Fibroblast of skin of right quadriceps (primary cell): ENCODE measurements at regions not wholly inside any gene's neighbourhood (a gene's known extent, or its start where the extent isn't known, plus 50 kb on each side); places are given as distances from the start of the nearest gene placed in this dataset.
"Not testable (repeated sequence)": the region's sequence is repeated elsewhere in the genome, so short reads cannot be mapped to it uniquely, and the experiment has no call there.

Experiments used
- DNase-seq: peaks from one replicate; pipeline ENCODE4 v3.0.0-alpha.2; 2013

DNA sequence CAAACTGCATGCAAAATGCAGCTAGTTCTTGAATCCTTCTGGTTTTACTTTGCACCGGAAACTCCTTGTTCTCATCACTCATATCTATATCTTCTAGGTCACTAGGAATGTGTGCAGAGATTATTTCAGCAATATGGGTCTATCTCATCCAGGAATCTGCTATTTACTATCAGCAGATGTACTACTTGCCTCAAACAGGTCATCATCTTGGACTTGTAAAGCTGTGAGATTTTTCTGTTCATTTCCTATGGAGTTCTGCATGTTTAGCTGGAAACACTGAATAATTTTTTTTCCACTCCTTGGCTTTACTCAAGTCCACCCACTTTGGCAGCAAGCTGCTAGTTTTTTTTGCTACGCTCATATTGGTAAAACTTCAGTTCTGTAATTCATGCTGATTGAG lies 334.8 kb downstream of the RPIA start:
- DNase-seq, result not testable (repeated sequence)

DNA sequence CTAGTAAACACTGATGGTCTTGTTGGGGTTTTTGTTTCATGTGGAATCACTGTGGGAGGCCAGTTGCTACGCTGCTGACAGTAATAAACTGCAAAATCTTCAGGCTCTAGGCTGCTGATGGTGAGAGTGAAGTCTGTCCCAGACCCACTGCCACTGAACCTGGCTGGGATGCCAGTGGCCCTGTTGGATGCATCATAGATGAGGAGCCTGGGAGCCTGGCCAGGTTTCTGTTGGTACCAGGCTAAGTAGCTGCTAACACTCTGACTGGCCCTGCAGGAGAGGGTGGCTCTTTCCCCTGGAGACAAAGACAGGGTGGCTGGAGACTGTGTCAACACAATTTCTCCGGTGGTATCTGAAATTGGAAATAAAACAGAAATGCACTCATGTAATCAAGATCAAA lies 335.6 kb downstream of the RPIA start:
- not testable (repeated sequence) for DNase-seq

DNA sequence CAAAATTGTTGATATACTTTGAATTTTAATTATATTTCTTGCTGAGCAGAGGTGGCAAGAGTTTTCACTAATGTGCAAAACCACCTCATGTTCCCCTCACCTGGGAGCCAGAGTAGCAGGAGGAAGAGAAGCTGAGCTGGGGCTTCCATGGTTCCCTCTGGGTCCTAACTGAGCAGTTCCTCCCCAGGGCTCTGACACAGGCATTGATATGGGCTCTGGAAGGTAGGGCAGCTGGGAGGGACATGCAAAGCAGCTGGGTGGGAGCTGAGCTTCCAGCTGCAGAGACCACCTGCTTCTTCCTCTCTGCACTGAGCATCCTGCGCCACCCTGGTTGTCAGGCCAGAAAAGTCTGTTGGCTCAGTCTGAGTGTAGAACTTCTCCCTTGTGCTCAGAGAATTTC lies 336.1 kb downstream of the RPIA start:
- not testable (repeated sequence) for DNase-seq

DNA sequence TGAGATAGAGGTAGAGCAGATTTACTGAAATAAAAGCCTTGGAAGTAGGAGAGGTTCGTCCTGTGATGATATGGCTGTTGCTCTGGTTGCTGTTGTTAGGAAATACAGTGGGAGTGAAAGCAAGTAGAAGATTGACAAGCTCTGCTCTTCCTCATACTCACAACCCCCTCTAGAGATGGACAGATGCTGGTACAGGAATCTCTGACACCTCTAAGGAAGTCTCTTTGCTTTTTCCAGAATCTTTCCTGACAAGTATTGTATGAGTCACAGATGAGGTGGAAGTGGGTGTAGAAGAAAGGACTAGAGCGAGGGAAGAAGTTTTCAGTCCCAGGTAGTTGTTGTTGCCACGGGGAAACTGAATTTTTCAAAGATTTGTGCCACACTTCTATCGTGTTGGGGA lies 337.8 kb downstream of the RPIA start:
- not testable (repeated sequence) for DNase-seq

DNA sequence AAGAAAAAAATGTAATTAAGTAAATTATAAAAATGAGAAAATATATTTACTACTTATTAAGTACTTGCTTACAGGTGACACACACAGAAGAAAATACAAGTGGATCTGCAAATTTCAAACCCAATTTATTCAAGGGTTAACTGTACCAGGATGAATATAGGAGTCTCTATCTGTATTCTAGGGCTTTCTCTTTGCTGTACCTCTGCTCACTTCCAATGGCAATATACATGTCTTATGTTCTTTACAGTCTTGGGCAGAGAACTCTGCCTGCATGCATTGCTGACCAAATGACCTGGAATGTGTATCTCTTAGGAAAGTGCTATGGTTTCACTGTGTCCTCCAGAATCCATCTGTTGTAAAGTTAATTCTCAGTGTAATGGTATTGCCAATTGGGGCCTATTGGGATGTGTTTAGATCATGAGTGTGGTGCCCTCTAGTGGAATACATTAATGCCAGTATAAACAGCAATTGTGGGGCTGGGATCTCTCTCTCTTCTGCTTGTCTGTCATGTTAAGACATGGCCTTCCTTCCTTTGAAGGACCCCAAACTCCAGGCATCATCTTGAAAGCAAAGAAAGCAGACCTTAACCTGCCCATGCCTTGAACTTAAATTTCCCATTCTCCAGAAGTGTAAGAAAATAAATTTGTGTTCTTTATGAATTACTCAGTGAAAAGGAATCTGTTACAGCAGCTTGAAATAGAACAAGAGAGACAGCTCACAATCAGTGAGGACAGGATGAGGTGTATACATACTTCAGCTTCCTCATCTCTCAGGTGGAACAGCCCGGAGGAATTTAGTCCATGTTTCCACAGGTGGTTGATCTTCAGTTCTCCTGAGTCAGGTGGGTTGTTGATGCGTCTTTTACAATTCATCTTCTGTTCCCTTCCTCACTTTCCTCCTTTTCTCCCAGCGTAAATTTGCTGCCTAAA lies 356.9 kb downstream of the RPIA start:
- DNase-seq, result peak; percentile 8

DNA sequence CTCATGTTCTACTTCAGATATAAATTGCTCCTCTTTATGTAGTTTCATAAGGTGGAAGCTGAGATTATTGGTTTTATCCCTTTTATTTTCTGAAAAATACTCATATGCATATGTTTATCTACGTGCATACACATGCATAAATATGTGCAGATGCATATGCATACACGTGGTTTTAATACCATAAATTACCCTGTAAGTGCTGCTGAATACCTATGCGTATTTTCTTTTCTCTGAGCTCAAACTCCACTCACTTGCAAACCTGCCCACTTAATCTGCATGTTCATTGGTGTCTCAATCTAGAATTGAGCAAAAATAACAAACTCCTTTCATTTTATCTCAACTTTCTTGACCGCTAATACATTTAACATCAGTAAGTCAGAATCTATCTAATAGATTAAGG lies 367.1 kb downstream of the RPIA start:
- DNase-seq, result not testable (repeated sequence)

DNA sequence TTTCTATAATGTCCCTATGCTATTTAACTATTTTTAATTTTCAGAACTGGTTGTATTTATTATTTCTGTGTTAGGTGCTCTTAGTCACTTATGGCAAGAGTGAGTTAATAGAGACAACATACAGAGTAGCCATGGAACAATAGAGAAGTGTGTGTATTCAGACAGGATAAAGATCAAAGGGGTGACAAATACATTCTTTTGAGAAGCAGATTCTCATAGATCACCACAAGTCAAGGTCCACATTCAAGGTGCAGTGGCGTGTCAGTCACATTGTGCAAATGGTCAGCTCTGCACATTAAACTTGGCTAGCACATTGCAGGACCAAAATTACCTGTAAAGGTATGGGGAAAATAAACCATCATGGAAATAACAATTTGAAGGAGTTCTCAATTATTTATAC lies 369.7 kb downstream of the RPIA start:
- DNase-seq, result not testable (repeated sequence)

DNA sequence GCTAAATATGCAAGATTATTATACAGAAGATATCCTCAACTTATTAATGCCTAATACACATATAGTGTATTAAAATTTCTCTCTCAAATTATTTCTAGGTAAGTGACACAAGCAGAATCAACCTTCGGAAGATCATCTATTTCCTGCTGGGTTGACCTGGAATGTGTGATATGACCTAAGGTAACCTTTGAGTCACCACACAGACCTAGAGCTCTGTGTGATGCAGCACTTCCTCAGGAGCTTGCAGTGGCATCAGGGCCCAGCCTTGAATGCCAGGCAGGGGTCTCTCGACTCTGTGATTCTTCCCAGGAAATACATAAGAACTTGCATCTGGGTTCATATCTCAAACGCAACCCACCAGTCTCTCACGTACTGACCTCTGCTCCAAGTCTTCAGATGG lies 385.3 kb downstream of the RPIA start:
- DNase-seq, result not testable (repeated sequence)

DNA sequence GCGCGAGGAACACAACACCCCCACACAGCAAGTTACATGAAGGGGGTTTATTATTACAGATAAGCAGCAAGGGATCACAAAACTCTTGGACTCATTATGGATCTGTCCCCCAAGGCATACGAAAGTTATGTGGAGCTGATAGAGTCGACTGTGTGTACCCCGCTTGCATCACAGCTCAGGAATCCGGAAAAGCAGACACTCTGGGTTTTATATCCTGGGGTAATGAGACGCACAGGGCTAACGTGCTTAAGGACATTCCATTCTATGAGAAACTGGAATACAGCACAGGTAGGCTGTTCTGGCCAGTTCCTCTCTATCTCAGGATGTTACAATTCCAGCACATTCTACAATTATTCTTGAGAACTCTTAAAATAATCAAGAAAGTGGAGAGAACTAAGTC lies 401.4 kb downstream of the RPIA start:
- DNase-seq, result not testable (repeated sequence)

DNA sequence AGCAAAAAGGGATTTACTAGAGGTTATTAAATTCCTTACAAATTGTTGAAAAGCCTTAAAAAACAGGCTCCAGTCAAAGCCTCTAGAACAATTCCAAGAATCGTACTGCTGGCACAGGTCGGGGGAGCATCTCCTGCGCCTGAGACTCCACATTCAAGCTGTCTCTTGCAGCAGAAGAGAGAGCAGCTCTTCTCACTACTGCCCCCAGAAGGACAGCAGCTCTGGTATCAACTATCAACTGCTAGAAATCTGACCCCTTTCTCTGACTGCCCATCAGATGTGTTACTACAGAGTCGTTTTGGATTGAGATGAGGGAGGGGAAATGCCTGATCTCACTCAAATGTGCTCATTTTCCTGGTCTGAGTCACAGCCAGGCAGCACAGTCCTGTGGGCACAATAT lies 403.6 kb downstream of the RPIA start:
- DNase-seq, result not testable (repeated sequence)

DNA sequence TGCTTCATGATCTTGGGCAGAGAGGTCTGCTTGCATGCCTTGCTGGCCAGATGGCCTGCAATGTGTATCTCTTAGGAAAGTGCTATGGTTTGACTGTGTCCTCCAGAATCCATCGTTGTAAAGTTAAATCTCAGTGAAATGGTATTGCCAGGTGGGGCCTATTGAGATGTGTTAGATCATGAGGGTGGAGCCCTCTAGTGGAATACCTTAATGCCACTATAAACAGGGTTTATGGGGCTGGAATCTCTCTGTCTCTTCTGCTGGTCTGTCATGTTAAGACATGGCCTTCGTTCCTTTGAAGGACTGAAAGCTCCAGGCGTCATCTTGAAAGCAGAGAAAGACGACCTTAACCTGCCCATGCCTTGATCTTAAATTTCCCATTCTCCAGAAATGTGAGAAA lies 411.1 kb downstream of the RPIA start:
- not testable (repeated sequence) for DNase-seq

DNA sequence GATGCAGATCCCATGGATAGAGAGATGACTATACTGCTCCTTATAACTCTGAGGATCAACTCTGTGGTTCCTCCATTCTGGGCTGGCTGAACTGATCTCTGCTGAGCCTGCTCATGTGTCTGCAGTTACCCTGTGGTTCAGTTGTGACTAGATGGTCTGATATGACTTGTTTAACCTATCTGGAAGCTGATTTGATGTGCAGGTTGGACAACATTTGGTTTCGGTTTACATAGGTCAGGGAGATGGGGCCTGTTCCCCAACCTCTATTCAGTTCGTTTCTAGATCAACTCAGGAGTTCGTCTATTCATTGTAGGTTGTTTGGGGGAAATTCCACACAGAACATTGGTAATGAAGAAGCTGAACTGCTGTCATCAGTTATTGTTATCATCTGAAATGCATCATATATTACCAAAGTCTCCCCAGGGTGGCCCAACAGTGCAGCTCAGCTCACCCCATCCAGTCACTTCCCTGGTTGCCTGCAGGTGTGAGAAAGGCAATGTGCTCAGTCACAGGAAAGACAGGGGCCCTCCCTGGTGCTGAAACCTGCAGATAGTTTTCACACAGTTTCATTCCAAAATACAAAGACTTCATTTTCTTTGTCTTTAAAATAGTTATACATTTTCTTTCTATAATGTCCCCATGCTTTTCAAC lies 415.0 kb downstream of the RPIA start:
- DNase-seq, result not testable (repeated sequence)

DNA sequence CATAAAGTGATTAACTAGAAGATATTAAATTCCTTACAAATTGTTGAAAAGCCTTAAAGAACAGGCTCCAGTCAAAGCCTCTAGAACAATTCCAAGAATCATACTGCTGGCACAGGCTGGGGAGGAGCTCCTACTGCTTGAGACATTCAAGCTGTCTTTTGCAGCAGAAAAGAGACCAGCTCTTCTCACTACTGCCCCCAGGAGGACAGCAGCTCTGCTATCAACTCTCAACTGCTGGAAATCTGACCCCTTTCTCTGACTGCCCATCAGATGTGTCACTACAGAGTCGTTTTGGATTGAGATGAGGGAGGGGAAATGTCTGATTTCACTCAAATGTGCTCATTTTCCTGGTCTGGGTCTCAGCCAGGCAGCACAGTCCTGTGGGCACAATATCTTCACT lies 421.0 kb downstream of the RPIA start:
- DNase-seq, result not testable (repeated sequence)

DNA sequence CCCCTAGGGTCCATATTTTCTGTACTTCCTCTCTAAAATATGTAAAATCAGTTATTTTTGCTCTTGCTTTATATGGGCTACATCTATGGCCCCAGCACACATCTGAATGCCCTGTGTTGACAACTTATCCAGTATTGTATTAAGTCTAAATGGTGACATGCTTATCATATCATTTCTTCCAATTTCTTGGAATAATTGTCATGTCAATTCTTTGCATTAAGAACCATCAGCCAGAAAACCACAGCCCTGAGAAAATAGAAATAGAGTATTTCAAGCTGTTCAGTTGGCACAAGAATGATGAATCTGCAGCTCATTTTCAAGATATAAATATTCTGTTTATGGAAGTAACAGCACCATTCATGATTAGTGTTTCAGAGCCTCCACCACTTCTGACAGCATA lies 421.8 kb downstream of the RPIA start:
- not testable (repeated sequence) for DNase-seq

DNA sequence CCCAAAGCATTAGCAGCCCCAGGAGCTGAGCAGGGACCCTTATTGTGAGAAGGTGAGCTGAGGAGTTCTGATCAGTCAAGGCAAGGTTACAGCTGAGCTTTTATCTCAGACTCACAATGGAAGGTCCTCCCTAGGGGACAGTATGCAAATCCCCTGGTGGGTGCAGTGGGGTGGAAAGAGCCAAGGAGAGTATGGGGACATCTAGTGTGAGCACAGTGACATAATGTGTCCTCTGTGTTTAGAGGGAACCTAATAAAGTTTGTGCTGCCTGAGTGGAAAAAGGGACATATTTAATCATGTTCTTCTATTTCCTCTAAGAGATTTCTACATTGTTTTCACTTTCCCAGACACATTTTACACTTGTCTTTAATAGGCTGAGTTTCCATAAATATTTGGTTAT lies 438.0 kb downstream of the RPIA start:
- DNase-seq, result not testable (repeated sequence)

DNA sequence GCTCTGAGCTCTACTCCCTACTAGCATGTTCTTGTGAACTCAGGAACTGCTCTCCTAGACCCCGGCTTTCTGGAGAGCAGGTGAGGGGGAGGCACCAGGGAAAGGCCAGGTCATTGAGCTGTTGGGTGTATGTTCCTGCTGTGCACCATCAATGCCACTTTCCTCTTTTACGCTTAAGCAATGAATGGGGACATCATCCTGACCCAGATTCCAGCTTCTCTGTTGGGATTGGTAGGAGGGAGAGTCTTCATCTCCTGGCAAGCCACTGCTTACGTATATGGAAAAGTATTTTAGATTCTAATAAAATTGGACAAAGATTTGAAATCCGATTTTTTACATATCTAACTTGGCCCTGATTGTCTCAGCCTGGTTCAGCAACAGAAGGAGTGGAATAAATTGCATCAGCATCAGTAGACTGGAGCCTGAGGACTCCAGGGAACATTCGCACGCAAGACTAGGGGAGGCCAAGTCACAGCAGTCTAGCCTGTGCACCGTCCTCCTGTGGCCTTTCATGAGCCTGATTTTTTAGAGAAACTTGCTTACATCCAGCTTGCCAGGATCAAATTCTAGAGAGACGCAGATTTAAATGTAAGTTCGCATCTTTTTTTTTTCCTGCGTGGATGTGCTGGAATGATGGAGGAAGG lies 439.3 kb downstream of the RPIA start:
- DNase-seq, result not testable (repeated sequence)

DNA sequence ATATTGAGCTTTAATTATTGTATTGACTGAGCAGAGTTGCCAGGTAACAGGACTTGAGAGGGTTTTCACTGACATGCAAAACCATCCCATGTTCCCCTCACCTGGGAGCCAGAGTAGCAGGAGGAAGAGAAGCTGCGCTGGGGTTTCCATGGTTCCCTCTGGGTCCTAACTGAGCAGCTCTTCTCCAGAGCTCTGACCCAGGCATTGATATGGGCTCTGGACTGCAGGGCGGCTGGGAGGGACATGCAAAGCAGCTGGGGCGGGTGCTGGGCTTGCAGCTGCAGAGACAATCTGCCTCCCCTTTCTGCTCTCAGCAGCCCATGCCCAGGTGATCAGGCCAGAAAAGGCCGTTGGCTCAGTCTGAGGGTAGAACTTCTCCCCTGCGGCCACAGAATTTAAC lies 451.5 kb downstream of the RPIA start:
- not testable (repeated sequence) for DNase-seq

DNA sequence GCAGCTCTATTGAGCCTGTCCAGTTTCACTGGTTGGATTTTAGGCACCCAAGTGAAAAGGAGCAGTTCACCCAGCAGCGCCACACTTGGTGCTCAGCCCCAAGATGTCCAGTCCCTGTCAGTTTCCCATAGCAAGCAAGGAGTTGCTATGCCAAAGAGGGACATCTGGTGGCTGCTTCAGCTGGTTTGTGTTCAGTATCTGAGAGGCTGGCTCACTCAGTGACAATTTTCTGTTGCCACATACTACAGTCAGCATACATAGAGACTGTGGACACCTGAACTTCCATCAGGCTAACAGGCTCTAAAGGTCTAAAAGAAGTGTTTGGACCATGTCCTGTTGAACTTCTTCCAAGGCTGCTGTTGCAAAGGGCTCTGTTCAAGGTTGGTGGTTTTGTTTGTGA lies 453.9 kb downstream of the RPIA start:
- DNase-seq, result not testable (repeated sequence)

DNA sequence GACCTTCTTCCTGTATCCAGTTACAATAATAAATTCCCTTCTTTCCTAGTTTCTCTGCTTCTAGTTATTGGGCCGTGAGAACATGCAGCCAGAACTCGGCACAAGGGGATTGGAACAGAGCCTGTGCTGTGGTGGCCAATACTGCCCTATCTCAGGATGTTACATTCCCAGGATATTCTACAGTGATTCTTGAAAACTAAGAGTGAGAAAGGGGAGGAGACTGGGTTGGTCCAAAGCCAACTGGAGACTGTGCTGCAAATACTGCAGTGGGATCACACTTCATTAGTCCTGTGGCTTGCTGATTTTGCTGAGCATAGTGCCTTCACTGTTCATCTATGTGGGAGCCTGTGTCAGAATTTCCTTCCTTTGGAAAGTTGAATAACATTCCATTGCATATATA lies 456.8 kb downstream of the RPIA start:
- not testable (repeated sequence) for DNase-seq

DNA sequence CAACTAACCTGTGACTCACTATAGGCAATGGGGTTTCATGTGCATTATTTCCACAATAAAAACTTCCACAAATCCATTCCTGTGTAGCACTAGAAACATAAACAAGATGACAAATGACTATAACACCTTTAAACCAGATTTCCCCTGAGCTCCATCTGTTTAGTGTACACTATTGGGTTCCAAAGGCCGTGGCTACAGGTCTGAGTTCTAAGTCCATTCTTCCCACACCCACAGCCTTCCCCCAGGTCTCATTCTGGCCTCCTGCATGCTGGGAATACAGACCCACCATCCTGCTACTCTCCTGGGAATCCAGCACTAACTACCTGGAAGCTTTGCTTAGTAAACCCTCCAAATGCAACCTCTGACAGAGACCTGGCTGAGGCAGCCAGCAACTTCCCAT lies 460.2 kb downstream of the RPIA start:
- DNase-seq, result not testable (repeated sequence)

DNA sequence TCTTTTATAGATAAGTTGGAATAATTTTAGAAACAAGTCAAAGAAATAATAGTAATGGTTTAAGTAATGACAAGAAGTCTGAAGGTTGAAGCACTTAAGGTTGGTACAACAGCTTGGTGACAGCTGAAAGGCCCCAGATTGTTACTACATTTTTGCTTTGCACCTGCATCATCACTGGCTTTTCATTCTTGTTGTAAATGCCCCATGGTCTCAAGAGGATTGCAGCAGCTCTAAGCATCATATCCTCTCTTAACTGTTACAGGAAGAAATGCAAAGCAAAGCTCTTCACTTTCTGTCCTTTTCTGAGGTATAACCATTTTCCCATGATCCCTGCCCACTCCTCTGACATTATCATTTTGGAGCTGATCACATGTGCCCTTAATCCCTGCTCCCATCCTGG lies 461.0 kb downstream of the RPIA start:
- DNase-seq, result not testable (repeated sequence)

DNA sequence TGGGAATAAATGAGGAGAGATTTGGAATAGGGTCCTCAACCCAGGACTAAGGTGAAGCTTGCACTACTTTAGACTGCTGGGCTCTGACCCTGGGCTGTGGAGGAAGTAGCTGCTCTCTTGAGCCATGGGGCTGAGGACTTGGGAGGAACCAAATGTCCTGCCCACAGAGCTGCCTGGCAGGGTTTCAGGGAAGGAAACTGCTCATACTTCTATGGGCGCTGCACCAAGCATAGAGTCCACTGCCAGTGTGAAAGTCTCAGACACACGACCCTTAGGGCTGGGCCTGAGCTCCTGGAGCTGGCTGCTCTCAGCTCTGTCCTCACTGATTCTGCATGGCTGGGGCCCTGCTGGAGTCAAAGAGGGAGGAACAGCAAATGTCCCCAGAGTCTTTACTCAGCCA lies 461.7 kb downstream of the RPIA start:
- not testable (repeated sequence) for DNase-seq

DNA sequence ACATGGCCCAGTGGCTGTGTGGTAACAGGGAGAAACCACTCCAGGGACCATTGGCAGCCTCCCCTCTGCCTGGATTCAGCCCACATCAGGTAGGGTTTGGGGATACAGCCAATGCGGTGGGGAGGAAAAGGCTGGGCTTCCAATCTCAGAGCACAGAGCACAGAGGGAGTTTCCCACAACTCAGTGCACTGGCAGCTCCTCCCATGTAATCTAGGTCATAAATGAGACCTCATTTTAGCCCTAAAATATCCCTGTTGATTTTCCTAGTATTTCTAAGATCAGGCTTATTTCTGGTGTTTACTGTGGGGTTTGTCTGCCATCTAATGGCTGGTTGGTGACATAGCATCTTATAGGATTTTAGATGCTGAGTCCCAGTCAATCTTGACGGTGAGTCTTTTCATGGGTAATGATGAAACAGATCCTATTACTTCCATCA lies 462.8 kb downstream of the RPIA start:
- DNase-seq, result not testable (repeated sequence)

DNA sequence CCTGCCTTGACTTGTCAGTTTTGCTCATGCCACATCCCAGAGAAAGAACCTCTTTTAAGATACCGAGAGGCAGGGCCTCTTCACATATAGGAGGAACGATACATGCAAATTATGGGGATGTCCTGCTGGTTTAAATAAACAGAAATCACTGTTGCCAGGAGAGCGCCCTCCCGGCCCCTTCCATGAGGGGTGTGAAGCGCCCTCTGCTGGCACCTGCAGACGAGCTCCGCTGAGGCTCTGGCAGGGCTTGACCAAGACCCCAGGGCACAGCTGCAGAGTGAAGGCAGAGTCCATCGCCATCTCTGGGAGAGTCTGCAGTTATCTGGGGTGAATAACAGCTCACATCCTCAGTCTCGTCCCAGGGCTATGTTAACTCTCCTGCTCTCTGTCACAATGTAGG lies 468.8 kb downstream of the RPIA start:
- not testable (repeated sequence) for DNase-seq
